Cardiac fibroblast (primary cell): ENCODE measurements at regions not wholly inside any gene's neighbourhood (a gene's known extent, or its start where the extent isn't known, plus 50 kb on each side); places are given as distances from the start of the nearest gene placed in this dataset.

Experiments used
- DNase-seq, 2 donors: peaks; one replicate each; pipeline versions ENCODE4 v3.0.0 to v3.0.0-alpha.2; 2010; ENCODE audit warnings: low read depth in 2 of 2
- H3K4me3 ChIP-seq, 2 donors: replicated peaks in 1 of 2; 1 replicate in 1 of 2; 2 replicates in 1 of 2; pipeline ENCODE4 v1.5.1; 2011; ENCODE audit warnings: low read depth in 2 of 2, low read length in 2 of 2, mild to moderate bottlenecking in 2 of 2, moderate library complexity in 1 of 2
- TF ChIP-seq, protein P1 (sequence below): IDR thresholded peaks from one replicate; pipeline ENCODE4 v1.5.1; 2011; ENCODE audit warnings: low read depth, mild to moderate bottlenecking, low read length, inconsistent platforms

DNA sequence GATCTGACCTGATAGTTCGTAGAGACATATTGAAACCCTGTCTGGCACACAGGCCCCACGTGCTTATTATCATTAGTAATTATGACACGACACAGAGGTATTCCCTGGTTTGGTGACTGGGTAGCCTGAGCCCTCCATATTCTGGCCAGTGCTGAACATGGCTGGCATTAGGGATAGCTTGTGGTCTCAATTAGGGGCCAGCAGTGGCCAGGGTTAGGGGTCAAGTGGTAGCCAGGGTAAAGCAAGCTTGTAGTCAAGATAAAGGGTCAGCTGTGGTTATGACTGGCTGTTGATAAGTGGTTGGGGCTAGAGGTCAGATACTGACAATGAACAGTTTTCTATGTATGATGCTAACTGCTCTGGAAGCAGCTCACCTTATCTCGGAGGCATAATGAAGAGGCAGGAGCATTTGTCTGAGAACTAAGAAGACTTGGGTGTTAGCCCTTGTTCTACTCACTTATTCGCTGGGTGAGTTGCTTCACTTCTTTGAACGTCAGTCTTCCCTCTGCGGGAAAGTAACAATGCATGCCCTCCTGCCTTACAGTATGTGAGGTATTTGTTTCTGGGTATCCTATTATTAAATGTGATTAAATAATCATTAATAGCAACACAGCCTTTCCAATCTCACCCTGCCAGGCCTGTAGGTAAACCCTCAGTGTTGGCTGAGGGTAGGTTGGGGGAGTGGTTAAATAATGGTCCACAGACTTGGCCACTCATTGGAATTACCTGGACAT is 66.7 kb downstream of the VEGFA start:
- H3K4me3 ChIP-seq, result no peak overlapping the region
- no peak for DNase-seq
- TF ChIP-seq, protein P1, sequence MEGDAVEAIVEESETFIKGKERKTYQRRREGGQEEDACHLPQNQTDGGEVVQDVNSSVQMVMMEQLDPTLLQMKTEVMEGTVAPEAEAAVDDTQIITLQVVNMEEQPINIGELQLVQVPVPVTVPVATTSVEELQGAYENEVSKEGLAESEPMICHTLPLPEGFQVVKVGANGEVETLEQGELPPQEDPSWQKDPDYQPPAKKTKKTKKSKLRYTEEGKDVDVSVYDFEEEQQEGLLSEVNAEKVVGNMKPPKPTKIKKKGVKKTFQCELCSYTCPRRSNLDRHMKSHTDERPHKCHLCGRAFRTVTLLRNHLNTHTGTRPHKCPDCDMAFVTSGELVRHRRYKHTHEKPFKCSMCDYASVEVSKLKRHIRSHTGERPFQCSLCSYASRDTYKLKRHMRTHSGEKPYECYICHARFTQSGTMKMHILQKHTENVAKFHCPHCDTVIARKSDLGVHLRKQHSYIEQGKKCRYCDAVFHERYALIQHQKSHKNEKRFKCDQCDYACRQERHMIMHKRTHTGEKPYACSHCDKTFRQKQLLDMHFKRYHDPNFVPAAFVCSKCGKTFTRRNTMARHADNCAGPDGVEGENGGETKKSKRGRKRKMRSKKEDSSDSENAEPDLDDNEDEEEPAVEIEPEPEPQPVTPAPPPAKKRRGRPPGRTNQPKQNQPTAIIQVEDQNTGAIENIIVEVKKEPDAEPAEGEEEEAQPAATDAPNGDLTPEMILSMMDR, result no peak
